H9 (cell line): ENCODE measurements at regions not wholly inside any gene's neighbourhood (a gene's known extent, or its start where the extent isn't known, plus 50 kb on each side); places are given as distances from the start of the nearest gene placed in this dataset.

ENCODE experiments used
- DNase-seq: peaks from one replicate; pipeline ENCODE4 v3.0.0-alpha.2; 2017
- H2AFZ ChIP-seq: one replicate; pipeline ENCODE4 v1.6.1; 2013; ENCODE audit warnings: mild to moderate bottlenecking, low read length, control low read depth, moderate library complexity
- H2AK5ac ChIP-seq: 2 replicates; pipeline ENCODE4 v1.6.1; 2013; ENCODE audit warnings: low read length, control low read depth, mixed read lengths; ENCODE audit not compliant: insufficient read length
- H2BK120ac ChIP-seq: one replicate; pipeline ENCODE4 v1.6.1; 2013; ENCODE audit warnings: low read depth, mild to moderate bottlenecking, low read length, control low read depth, inconsistent platforms; ENCODE audit not compliant: poor library complexity, severe bottlenecking
- H2BK12ac ChIP-seq: 2 replicates; pipeline ENCODE4 v1.6.1; 2013; ENCODE audit warnings: low read length, control low read depth, mixed read lengths, low read depth; ENCODE audit not compliant: insufficient read length
- H2BK15ac ChIP-seq: 2 replicates; pipeline ENCODE4 v1.6.1; 2013; ENCODE audit warnings: low read depth, low read length, control low read depth
- H2BK20ac ChIP-seq: one replicate; pipeline ENCODE4 v1.6.1; 2013; ENCODE audit warnings: low read depth, mild to moderate bottlenecking, low read length, control low read depth, inconsistent platforms; ENCODE audit not compliant: poor library complexity, severe bottlenecking
- H2BK5ac ChIP-seq: 2 replicates; pipeline ENCODE4 v1.6.1; 2013; ENCODE audit warnings: low read length, control low read depth, mixed read lengths; ENCODE audit not compliant: insufficient read length
- H3K14ac ChIP-seq: 2 replicates; pipeline ENCODE4 v1.6.1; 2013; ENCODE audit warnings: low read length, control low read depth; ENCODE audit not compliant: insufficient read depth
- H3K18ac ChIP-seq: 2 replicates; pipeline ENCODE4 v1.6.1; 2013; ENCODE audit warnings: low read depth, mild to moderate bottlenecking, mixed read lengths, low read length, control low read depth; ENCODE audit not compliant: insufficient read length
- H3K23ac ChIP-seq: 2 replicates; pipeline ENCODE4 v1.6.1; 2013; ENCODE audit warnings: low read length, control low read depth, mixed read lengths, low read depth; ENCODE audit not compliant: insufficient read length
- H3K23me2 ChIP-seq: 2 replicates; pipeline ENCODE4 v1.6.1; 2013; ENCODE audit warnings: low read depth, mild to moderate bottlenecking, mixed read lengths, low read length, control low read depth; ENCODE audit not compliant: insufficient read length, poor library complexity, severe bottlenecking
- H3K27ac ChIP-seq: 2 replicates; pipeline ENCODE4 v1.5.1; 2013; ENCODE audit warnings: low read length, control low read depth, mixed read lengths, low read depth; ENCODE audit not compliant: insufficient read length
- H3K27me3 ChIP-seq: 2 replicates; pipeline ENCODE4 v1.6.1; 2013; ENCODE audit warnings: low read length, control low read depth, inconsistent platforms; ENCODE audit not compliant: insufficient read depth
- H3K4ac ChIP-seq: 2 replicates; pipeline ENCODE4 v1.6.1; 2013; ENCODE audit warnings: low read depth, mild to moderate bottlenecking, control low read depth, inconsistent platforms, low read length, moderate library complexity
- H3K4me1 ChIP-seq: 2 replicates; pipeline ENCODE4 v1.6.1; 2013; ENCODE audit warnings: low read length, control low read depth, inconsistent platforms; ENCODE audit not compliant: insufficient read depth
- H3K4me2 ChIP-seq: 2 replicates; pipeline ENCODE4 v1.6.1; 2013; ENCODE audit warnings: low read length, control low read depth, mixed read lengths; ENCODE audit not compliant: insufficient read length, insufficient read depth
- H3K56ac ChIP-seq: 2 replicates; pipeline ENCODE4 v1.6.1; 2013; ENCODE audit warnings: low read depth, mild to moderate bottlenecking, mixed read lengths, low read length, control low read depth; ENCODE audit not compliant: insufficient read length
- H3K79me1 ChIP-seq: 2 replicates; pipeline ENCODE4 v1.6.1; 2013; ENCODE audit warnings: low read depth, mild to moderate bottlenecking, moderate library complexity, low read length, control low read depth, inconsistent platforms; ENCODE audit not compliant: insufficient read depth, poor library complexity, severe bottlenecking
- H3K79me2 ChIP-seq: 2 replicates; pipeline ENCODE4 v1.6.1; 2013; ENCODE audit warnings: low read length, control low read depth, inconsistent platforms; ENCODE audit not compliant: insufficient read depth
- H3K9ac ChIP-seq: 2 replicates; pipeline ENCODE4 v1.6.1; 2013; ENCODE audit warnings: low read length, control low read depth, mixed read lengths; ENCODE audit not compliant: insufficient read length; ENCODE audit errors: extremely low read depth
- H3K9me3 ChIP-seq: one replicate; pipeline ENCODE4 v1.6.1; 2013; ENCODE audit warnings: low read depth, low read length, inconsistent platforms; ENCODE audit not compliant: control insufficient read depth
- H3T11ph ChIP-seq: one replicate; pipeline ENCODE4 v1.6.1; 2013; ENCODE audit warnings: mild to moderate bottlenecking, low read length, control low read depth, inconsistent platforms
- H4K20me1 ChIP-seq: one replicate; pipeline ENCODE4 v1.6.1; 2013; ENCODE audit not compliant: control insufficient read depth, insufficient read length, insufficient read depth
- H4K5ac ChIP-seq: 2 replicates; pipeline ENCODE4 v1.6.1; 2013; ENCODE audit warnings: low read depth, mild to moderate bottlenecking, mixed read lengths, low read length, control low read depth; ENCODE audit not compliant: insufficient read length
- H4K8ac ChIP-seq: replicated peaks from 2 replicates; pipeline ENCODE4 v1.6.1; 2013; ENCODE audit warnings: low read length, control low read depth, mixed read lengths, low read depth; ENCODE audit not compliant: insufficient read length
- H4K91ac ChIP-seq: 2 replicates; pipeline ENCODE4 v1.6.1; 2013; ENCODE audit warnings: low read depth, mild to moderate bottlenecking, moderate library complexity, mixed read lengths, low read length, control low read depth; ENCODE audit not compliant: insufficient read length
- H3K27ac Mint-ChIP-seq, 3 experiments: 2 replicates in 2 of 3; 3 replicates in 1 of 3; pipeline ENCODE4 v1.8.0; 2020 to 2021; ENCODE audit warnings: mixed read lengths in 3 of 3, mild to moderate bottlenecking in 1 of 3, moderate library complexity in 1 of 3
- H3K27me3 Mint-ChIP-seq: 2 replicates; pipeline ENCODE4 v1.8.0; 2021; ENCODE audit warnings: low read depth, mild to moderate bottlenecking, moderate library complexity, mixed read lengths
- H3K36me3 Mint-ChIP-seq, 3 experiments: 2 replicates in 2 of 3; 3 replicates in 1 of 3; pipeline ENCODE4 v1.8.0; 2020 to 2021; ENCODE audit warnings: low read depth in 3 of 3, mixed read lengths in 3 of 3; ENCODE audit not compliant: insufficient read depth in 1 of 3
- H3K4me1 Mint-ChIP-seq, 2 experiments: 2 replicates each; pipeline ENCODE4 v1.8.0; 2020; ENCODE audit warnings: mixed read lengths in 2 of 2
- H3K4me3 Mint-ChIP-seq, 2 experiments: 2 replicates in 1 of 2; 3 replicates in 1 of 2; pipeline ENCODE4 v1.8.0; 2020 to 2021; ENCODE audit warnings: mild to moderate bottlenecking in 2 of 2, mixed read lengths in 2 of 2, moderate library complexity in 1 of 2
- H3K9me3 Mint-ChIP-seq, 2 experiments: 2 replicates in 1 of 2; 3 replicates in 1 of 2; pipeline ENCODE4 v1.8.0; 2020; ENCODE audit warnings: mild to moderate bottlenecking in 2 of 2, mixed read lengths in 2 of 2, moderate library complexity in 1 of 2
- whole genome bisulfite sequencing: extraction: QIAGEN DNeasy Blood & Tissue Kit; methylation state at CpG from one replicate; pipeline ENCODE4 v1.1.7; 2013; ENCODE audit warnings: missing lambda C conversion rate, low lambda C conversion rate, mixed read lengths; ENCODE audit not compliant: insufficient read length; ENCODE audit errors: extremely low coverage; 5-methylcytosine and 5-hydroxymethylcytosine counted together
- TF ChIP-seq, protein P1 (sequence below): fragments of 200-600 bp; sonication (generic); conservative IDR thresholded peaks from 3 replicates; pipeline ENCODE4 v1.8.0; 2021; ENCODE audit warnings: antibody characterized with exemption, mild to moderate bottlenecking

DNA sequence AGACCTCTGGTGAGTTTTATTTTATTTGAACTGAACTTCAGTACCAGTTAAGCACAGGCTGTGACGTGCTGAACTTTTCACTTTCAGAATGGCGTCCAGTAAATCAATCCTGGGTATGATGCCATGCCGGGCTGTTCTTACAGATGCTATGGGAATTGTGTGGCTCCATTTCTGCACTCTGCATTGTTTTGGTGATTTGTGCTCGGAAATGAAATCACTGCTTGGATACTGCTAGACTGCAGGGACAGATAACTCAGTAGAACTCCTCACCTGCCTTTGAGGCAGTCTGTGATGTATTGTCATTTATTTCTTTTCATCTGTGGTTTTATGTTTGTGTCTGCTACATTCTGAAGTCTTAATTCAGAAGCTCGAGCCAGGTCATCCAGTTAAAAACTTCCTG, 172.7 kb downstream of the PTPN11 start:
- no peak overlapping the region for H3K27ac ChIP-seq
- no peak overlapping the region for H3K56ac ChIP-seq
- H3K9ac ChIP-seq = no peak overlapping the region
- no peak overlapping the region for H2BK12ac ChIP-seq
- H3K79me1 ChIP-seq = no peaks in the 10 kb centered on the region
- H2BK15ac ChIP-seq = no peak overlapping the region
- H3K23me2 ChIP-seq = no peaks in the 10 kb centered on the region
- H3K4me2 ChIP-seq = no peak overlapping the region
- H4K8ac ChIP-seq = no peak overlapping the region
- H2AFZ ChIP-seq = no peak overlapping the region
- H3K4me1 Mint-ChIP-seq = peaks cover 5 to 21% of the 10 kb centered on the region in 2 experiments
- no peak overlapping the region for H3K18ac ChIP-seq
- peaks cover 6 to 15% of the 10 kb centered on the region in 2 experiments; a peak in 3 of 5 replicates for H3K9me3 Mint-ChIP-seq
- H2BK120ac ChIP-seq = no peak overlapping the region
- TF ChIP-seq, protein P1, sequence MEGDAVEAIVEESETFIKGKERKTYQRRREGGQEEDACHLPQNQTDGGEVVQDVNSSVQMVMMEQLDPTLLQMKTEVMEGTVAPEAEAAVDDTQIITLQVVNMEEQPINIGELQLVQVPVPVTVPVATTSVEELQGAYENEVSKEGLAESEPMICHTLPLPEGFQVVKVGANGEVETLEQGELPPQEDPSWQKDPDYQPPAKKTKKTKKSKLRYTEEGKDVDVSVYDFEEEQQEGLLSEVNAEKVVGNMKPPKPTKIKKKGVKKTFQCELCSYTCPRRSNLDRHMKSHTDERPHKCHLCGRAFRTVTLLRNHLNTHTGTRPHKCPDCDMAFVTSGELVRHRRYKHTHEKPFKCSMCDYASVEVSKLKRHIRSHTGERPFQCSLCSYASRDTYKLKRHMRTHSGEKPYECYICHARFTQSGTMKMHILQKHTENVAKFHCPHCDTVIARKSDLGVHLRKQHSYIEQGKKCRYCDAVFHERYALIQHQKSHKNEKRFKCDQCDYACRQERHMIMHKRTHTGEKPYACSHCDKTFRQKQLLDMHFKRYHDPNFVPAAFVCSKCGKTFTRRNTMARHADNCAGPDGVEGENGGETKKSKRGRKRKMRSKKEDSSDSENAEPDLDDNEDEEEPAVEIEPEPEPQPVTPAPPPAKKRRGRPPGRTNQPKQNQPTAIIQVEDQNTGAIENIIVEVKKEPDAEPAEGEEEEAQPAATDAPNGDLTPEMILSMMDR = no peak
- no peak overlapping the region for H3K4me3 Mint-ChIP-seq
- no peak overlapping the region for H3K23ac ChIP-seq
- H3K27me3 ChIP-seq = peaks cover 59% of the 10 kb centered on the region
- H3K9me3 ChIP-seq = no peaks in the 10 kb centered on the region
- H3K4me1 ChIP-seq = no peaks in the 10 kb centered on the region; the same call in 1 of the 2 replicates
- no peaks in the 10 kb centered on the region for H4K20me1 ChIP-seq
- no CpG with 5 or more reads among the region's 5 CpGs for WGBS
- no peak overlapping the region for H3K14ac ChIP-seq
- H3K36me3 Mint-ChIP-seq = no peaks in the 10 kb centered on the region; a peak in 1 of 7 replicates
- H4K5ac ChIP-seq = no peak overlapping the region
- no peak overlapping the region for H4K91ac ChIP-seq
- no peak overlapping the region for H3K4ac ChIP-seq
- no peak for DNase-seq
- no peak overlapping the region for H2AK5ac ChIP-seq
- H3T11ph ChIP-seq = no peak overlapping the region
- no peaks in the 10 kb centered on the region for H3K79me2 ChIP-seq
- H2BK20ac ChIP-seq = no peak overlapping the region
- peak overlapping the region in 1 of 3 experiments; percentile 48; a peak in 1 of 7 replicates for H3K27ac Mint-ChIP-seq
- no peak overlapping the region for H2BK5ac ChIP-seq
- peaks cover 99% of the 10 kb centered on the region for H3K27me3 Mint-ChIP-seq
